ENCODE measurements at regions not wholly inside any gene's neighbourhood (a gene's known extent, or its start where the extent isn't known, plus 50 kb on each side); places are given as distances from the start of the nearest gene placed in this dataset.

DNA sequence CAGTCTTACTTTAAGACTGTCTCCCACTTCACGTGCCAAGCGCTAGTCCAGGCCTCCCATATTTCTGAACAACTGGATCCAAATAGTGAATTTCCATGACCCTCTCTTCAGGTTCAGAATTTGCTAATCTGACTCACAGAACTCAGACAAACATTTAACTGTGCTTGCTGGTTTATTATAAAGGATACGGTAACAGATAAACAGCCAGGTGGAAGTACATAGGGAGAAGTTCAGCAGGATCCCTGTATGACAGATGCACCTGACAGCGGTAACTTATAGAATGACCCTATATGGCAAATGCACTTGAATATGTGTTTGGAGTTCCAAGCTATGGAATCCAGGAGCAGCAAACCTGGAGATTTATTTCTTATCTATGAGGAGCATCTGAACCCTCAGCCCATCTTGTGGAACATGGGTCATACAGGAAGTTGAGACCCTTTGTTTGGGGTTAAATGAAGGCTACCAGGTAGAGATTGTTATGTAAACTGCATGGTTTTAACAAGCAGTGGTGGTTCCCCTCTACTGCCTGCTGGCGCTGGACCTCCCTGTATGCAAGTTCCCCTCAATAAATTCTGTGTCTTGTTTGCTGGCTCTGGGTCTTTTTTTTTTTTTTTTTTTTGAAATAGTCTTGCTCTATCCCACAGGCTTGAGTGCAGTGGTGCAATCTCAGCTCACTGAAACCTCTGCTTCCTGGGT is 622.6 kb downstream of the KCNJ2 start:
- no peaks in the 10 kb centered on the region for H3K27me3 ChIP-seq (ENCODE audit: insufficient read depth, poor library complexity, severe bottlenecking)
- no peak overlapping the region for H3K27ac ChIP-seq (replicated peaks)
- TF ChIP-seq SPI1 (IDR thresholded peaks at IDR 0.05; ENCODE audit: borderline replicate concordance, low read depth) (no peak), GABPA (IDR thresholded peaks at IDR 0.05; ENCODE audit: low read depth) (no peak), POLR2AphosphoS5 (IDR thresholded peaks at IDR 0.05; ENCODE audit: low read depth) (no peak)
- TF ChIP-seq, protein P1, sequence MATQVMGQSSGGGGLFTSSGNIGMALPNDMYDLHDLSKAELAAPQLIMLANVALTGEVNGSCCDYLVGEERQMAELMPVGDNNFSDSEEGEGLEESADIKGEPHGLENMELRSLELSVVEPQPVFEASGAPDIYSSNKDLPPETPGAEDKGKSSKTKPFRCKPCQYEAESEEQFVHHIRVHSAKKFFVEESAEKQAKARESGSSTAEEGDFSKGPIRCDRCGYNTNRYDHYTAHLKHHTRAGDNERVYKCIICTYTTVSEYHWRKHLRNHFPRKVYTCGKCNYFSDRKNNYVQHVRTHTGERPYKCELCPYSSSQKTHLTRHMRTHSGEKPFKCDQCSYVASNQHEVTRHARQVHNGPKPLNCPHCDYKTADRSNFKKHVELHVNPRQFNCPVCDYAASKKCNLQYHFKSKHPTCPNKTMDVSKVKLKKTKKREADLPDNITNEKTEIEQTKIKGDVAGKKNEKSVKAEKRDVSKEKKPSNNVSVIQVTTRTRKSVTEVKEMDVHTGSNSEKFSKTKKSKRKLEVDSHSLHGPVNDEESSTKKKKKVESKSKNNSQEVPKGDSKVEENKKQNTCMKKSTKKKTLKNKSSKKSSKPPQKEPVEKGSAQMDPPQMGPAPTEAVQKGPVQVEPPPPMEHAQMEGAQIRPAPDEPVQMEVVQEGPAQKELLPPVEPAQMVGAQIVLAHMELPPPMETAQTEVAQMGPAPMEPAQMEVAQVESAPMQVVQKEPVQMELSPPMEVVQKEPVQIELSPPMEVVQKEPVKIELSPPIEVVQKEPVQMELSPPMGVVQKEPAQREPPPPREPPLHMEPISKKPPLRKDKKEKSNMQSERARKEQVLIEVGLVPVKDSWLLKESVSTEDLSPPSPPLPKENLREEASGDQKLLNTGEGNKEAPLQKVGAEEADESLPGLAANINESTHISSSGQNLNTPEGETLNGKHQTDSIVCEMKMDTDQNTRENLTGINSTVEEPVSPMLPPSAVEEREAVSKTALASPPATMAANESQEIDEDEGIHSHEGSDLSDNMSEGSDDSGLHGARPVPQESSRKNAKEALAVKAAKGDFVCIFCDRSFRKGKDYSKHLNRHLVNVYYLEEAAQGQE (IDR thresholded peaks at IDR 0.05; ENCODE audit: insufficient replicate concordance, low read depth), result no peak
- TF ChIP-seq, protein P2, sequence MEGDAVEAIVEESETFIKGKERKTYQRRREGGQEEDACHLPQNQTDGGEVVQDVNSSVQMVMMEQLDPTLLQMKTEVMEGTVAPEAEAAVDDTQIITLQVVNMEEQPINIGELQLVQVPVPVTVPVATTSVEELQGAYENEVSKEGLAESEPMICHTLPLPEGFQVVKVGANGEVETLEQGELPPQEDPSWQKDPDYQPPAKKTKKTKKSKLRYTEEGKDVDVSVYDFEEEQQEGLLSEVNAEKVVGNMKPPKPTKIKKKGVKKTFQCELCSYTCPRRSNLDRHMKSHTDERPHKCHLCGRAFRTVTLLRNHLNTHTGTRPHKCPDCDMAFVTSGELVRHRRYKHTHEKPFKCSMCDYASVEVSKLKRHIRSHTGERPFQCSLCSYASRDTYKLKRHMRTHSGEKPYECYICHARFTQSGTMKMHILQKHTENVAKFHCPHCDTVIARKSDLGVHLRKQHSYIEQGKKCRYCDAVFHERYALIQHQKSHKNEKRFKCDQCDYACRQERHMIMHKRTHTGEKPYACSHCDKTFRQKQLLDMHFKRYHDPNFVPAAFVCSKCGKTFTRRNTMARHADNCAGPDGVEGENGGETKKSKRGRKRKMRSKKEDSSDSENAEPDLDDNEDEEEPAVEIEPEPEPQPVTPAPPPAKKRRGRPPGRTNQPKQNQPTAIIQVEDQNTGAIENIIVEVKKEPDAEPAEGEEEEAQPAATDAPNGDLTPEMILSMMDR (IDR thresholded peaks at IDR 0.05; ENCODE audit: insufficient read depth, low read length), result no peak
- no peak for DNase-seq (ENCODE audit: low read depth in 1 of 2, low spot score in 1 of 2)
- no peak overlapping the region for H3K4me3 ChIP-seq (replicated peaks; ENCODE audit: insufficient read depth, low read length)

DNA sequence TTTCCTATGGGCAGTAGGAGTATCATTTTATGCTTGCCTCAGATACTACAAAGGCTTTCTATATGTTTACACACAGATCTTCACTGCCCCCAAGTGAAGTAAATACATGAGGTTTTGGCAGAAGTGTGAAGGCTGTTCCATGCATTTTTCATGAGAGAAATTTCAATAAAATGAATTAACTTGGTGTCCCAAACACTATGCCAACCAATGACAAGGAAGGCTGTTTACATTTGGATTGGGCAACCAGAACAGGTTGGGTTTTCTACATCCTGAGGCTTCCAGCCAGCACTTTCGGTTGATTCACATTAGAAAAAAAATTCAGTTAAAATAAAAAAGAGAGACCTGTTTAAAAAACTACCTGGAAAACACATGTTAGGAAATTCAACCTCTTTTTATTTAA is 625.4 kb downstream of the KCNJ2 start:
- Histone ChIP-seq H3K27me3 (ENCODE audit: insufficient read depth, poor library complexity, severe bottlenecking) (no peaks in the 10 kb centered on the region), H3K27ac (replicated peaks) (no peak overlapping the region), H3K4me3 (replicated peaks; ENCODE audit: insufficient read depth, low read length) (no peak overlapping the region)
- TF ChIP-seq, protein P2 (IDR thresholded peaks at IDR 0.05; ENCODE audit: insufficient read depth, low read length), result no peak
- TF ChIP-seq POLR2AphosphoS5 (IDR thresholded peaks at IDR 0.05; ENCODE audit: low read depth), result no peak
- no peak for TF ChIP-seq SPI1 (IDR thresholded peaks at IDR 0.05; ENCODE audit: borderline replicate concordance, low read depth)
- TF ChIP-seq, protein P1 (IDR thresholded peaks at IDR 0.05; ENCODE audit: insufficient replicate concordance, low read depth), result no peak
- TF ChIP-seq GABPA (IDR thresholded peaks at IDR 0.05; ENCODE audit: low read depth), result no peak
- no peak for DNase-seq (ENCODE audit: low read depth in 1 of 2, low spot score in 1 of 2)

DNA sequence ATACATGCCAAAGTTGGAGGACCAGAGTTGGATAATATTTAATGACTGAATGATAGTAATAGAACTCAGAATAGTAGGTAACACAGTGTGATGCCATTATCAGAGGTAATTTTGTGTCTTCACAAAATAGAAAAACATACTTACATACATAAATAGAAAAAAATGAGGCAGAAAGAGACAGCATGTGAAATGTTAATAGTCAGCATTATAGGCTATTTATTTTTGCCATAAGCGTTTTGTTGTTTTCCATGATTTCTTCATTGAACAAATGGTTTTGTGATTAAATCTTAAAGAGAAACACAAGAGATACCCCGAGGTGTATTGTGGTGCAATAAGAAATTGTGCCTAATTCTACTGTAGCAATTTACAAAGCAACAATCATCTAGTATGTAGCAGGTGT is 626.3 kb downstream of the KCNJ2 start:
- Histone ChIP-seq H3K27me3 (ENCODE audit: insufficient read depth, poor library complexity, severe bottlenecking) (no peaks in the 10 kb centered on the region), H3K4me3 (replicated peaks; ENCODE audit: insufficient read depth, low read length) (no peak overlapping the region), H3K27ac (replicated peaks) (no peak overlapping the region)
- TF ChIP-seq GABPA (IDR thresholded peaks at IDR 0.05; ENCODE audit: low read depth), result no peak
- TF ChIP-seq POLR2AphosphoS5 (IDR thresholded peaks at IDR 0.05; ENCODE audit: low read depth), result no peak
- TF ChIP-seq, protein P2 (IDR thresholded peaks at IDR 0.05; ENCODE audit: insufficient read depth, low read length), result no peak
- no peak for DNase-seq (ENCODE audit: low read depth in 1 of 2, low spot score in 1 of 2)

DNA sequence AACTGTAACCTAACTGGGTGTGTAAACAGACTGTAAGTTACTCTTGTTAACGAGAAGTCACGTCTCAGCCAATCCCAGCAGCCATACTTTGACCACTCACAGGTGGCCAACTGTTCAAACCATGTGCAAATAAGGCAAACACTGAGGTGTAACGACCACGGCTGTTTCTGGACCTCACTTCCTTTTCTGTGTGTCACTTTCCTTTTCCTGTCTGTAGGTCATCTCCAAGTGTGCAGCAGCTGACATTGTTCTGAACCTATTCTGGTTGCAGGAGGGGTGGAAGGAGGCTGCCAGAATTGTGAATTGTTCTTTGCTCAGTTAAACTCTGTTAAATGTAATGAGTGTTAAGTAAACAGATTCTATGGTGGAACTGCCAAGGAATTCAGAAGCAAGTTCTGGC is 627.4 kb downstream of the KCNJ2 start:
- TF ChIP-seq SPI1 (IDR thresholded peaks at IDR 0.05; ENCODE audit: borderline replicate concordance, low read depth), result no peak; the same call in 1 of the 2 replicates
- TF ChIP-seq, protein P1 (IDR thresholded peaks at IDR 0.05; ENCODE audit: insufficient replicate concordance, low read depth), result no peak
- no peak for TF ChIP-seq GABPA (IDR thresholded peaks at IDR 0.05; ENCODE audit: low read depth)
- TF ChIP-seq POLR2AphosphoS5 (IDR thresholded peaks at IDR 0.05; ENCODE audit: low read depth), result no peak
- TF ChIP-seq, protein P2 (IDR thresholded peaks at IDR 0.05; ENCODE audit: insufficient read depth, low read length), result no peak
- H3K27me3 ChIP-seq (ENCODE audit: insufficient read depth, poor library complexity, severe bottlenecking), result no peaks in the 10 kb centered on the region
- no peak overlapping the region for H3K27ac ChIP-seq (replicated peaks)
- no peak for DNase-seq (ENCODE audit: low read depth in 1 of 2, low spot score in 1 of 2)
- no peak overlapping the region for H3K4me3 ChIP-seq (replicated peaks; ENCODE audit: insufficient read depth, low read length)

Measured in HL-60 (cell line).